ENCODE measurements at regions not wholly inside any gene's neighbourhood (a gene's known extent, or its start where the extent isn't known, plus 50 kb on each side); places are given as distances from the start of the nearest gene placed in this dataset.

- POLR2A ChIA-PET (ENCODE audit: low non-redundant PET) = no interaction called here
- no peak for TF ChIP-seq CTCF (conservative IDR thresholded peaks at IDR 0.05; ENCODE audit: low read depth)
- no peak overlapping the region for H3K27ac ChIP-seq
- CTCF ChIA-PET = interaction anchor here (0.6 kb wide), 1 partner anchor 122 kb away, joined by 4 read pairs; no protein-coding TSS in a partner anchor
- DNase-seq (ENCODE audit: low spot score) = no peak
Measured at GRCh38 chr9:82208741-82209450, 220.3 kb downstream of the SPATA31D1 start.

- TF ChIP-seq CTCF (conservative IDR thresholded peaks at IDR 0.05; ENCODE audit: low read depth) = no peak
- ChIA-PET POLR2A (ENCODE audit: low non-redundant PET) (no interaction called here), CTCF (no interaction called here)
- no peak for DNase-seq (ENCODE audit: low spot score)
- H3K27ac ChIP-seq = no peak overlapping the region
Measured at GRCh38 chr9:82209797-82210470, 221.4 kb downstream of the SPATA31D1 start.

- no peak overlapping the region for H3K27ac ChIP-seq
- ChIA-PET POLR2A (ENCODE audit: low non-redundant PET) (no interaction called here), CTCF (no interaction called here)
- TF ChIP-seq CTCF (conservative IDR thresholded peaks at IDR 0.05; ENCODE audit: low read depth) = no peak
- DNase-seq (ENCODE audit: low spot score) = no peak
Measured at GRCh38 chr9:82212885-82213284, 224.3 kb downstream of the SPATA31D1 start.

- POLR2A ChIA-PET (ENCODE audit: low non-redundant PET) = no interaction called here
- TF ChIP-seq CTCF (conservative IDR thresholded peaks at IDR 0.05; ENCODE audit: low read depth) = no peak
- H3K27ac ChIP-seq = no peak overlapping the region
- DNase-seq (ENCODE audit: low spot score) = no peak
- CTCF ChIA-PET = interaction anchor here (0.6 kb wide), 1 partner anchor 1004 kb away, joined by 3 read pairs; no protein-coding TSS in a partner anchor
Measured at GRCh38 chr9:82216435-82216834, 227.9 kb downstream of the SPATA31D1 start.

- TF ChIP-seq CTCF (conservative IDR thresholded peaks at IDR 0.05; ENCODE audit: low read depth) = no peak
- DNase-seq (ENCODE audit: low spot score) = no peak
- no peak overlapping the region for H3K27ac ChIP-seq
- ChIA-PET POLR2A (ENCODE audit: low non-redundant PET) (no interaction called here), CTCF (no interaction called here)
Measured at GRCh38 chr9:82223442-82223841, 234.9 kb downstream of the SPATA31D1 start.

- ChIA-PET POLR2A (ENCODE audit: low non-redundant PET) (no interaction called here), CTCF (no interaction called here)
- no peak for TF ChIP-seq CTCF (conservative IDR thresholded peaks at IDR 0.05; ENCODE audit: low read depth)
- no peak overlapping the region for H3K27ac ChIP-seq
- DNase-seq (ENCODE audit: low spot score) = no peak
Measured at GRCh38 chr9:82231411-82231810, 242.8 kb downstream of the SPATA31D1 start.

All from RWPE1 (cell line).